ENCODE measurements at regions not wholly inside any gene's neighbourhood (a gene's known extent, or its start where the extent isn't known, plus 50 kb on each side); places are given as distances from the start of the nearest gene placed in this dataset.

DNA sequence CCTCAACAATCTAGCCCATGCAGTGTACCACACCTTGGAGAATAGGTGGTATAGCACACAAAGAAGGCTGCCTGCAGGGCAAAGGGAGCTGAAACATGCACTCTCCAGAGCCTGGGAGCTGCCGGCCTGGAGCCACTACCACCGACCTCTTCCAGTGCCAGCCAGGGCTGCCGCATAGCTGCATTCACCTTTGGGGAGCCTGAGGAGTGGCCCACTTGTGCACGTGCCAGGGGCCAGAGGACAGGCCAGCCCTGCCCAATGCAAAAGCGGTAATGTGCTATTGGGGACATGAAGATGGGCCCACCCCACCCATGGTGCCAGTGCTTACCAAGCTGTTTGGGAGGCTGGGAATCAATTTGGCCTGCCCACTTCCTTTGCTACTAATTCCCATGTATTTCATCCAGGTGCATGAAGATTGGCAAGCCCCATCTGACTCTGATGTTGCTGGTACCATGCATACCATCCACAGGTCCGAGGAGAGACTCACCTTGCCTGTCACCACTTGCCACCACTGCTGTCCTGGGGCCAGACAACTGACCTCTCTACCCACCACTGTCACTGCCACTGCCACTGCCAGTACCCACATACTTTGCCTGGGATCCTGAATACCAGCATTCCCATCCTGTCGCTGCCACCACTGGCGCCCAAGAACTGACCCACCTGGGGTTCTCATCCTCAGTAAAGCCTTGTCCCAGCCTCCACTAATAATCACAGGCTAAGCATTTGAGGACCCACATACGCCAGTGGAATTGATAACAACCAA lies 506.9 kb downstream of the MAGEB5 start:
- no peak for TF ChIP-seq POLR2A (IDR thresholded peaks at IDR 0.05)
- TF ChIP-seq, protein P1, sequence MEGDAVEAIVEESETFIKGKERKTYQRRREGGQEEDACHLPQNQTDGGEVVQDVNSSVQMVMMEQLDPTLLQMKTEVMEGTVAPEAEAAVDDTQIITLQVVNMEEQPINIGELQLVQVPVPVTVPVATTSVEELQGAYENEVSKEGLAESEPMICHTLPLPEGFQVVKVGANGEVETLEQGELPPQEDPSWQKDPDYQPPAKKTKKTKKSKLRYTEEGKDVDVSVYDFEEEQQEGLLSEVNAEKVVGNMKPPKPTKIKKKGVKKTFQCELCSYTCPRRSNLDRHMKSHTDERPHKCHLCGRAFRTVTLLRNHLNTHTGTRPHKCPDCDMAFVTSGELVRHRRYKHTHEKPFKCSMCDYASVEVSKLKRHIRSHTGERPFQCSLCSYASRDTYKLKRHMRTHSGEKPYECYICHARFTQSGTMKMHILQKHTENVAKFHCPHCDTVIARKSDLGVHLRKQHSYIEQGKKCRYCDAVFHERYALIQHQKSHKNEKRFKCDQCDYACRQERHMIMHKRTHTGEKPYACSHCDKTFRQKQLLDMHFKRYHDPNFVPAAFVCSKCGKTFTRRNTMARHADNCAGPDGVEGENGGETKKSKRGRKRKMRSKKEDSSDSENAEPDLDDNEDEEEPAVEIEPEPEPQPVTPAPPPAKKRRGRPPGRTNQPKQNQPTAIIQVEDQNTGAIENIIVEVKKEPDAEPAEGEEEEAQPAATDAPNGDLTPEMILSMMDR (IDR thresholded peaks at IDR 0.05 in 8 of 11, conservative IDR thresholded peaks at IDR 0.05 in 3 of 11): no peak
